T-helper 2 cell treated with Interferon-gamma antibody and Interleukin-4, amounts not matched to agents 5 μg/mL and 100 μg/mL, for 36 hours (primary cell): ENCODE measurements at regions not wholly inside any gene's neighbourhood (a gene's known extent, or its start where the extent isn't known, plus 50 kb on each side); places are given as distances from the start of the nearest gene placed in this dataset.
"Not testable (repeated sequence)": the region's sequence is repeated elsewhere in the genome, so short reads cannot be mapped to it uniquely, and the experiment has no call there.

Experiments used
- DNase-seq: peaks from one replicate; pipeline ENCODE4 v3.0.0; 2021; ENCODE audit warnings: low spot score
- H3K27ac Mint-ChIP-seq: one replicate; pipeline ENCODE4 v1.8.0; 2021; ENCODE audit warnings: mild to moderate bottlenecking, mixed read lengths
- H3K27me3 Mint-ChIP-seq: one replicate; pipeline ENCODE4 v1.8.0; 2021; ENCODE audit warnings: low read depth, mixed read lengths
- H3K36me3 Mint-ChIP-seq: one replicate; pipeline ENCODE4 v1.8.0; 2021; ENCODE audit warnings: low read depth, mixed read lengths
- H3K4me1 Mint-ChIP-seq: one replicate; pipeline ENCODE4 v1.8.0; 2021; ENCODE audit warnings: low read depth, mixed read lengths
- H3K4me3 Mint-ChIP-seq: one replicate; pipeline ENCODE4 v1.8.0; 2022; ENCODE audit warnings: mild to moderate bottlenecking, moderate library complexity, mixed read lengths
- H3K9me3 Mint-ChIP-seq: one replicate; pipeline ENCODE4 v1.8.0; 2021; ENCODE audit warnings: mixed read lengths

DNA sequence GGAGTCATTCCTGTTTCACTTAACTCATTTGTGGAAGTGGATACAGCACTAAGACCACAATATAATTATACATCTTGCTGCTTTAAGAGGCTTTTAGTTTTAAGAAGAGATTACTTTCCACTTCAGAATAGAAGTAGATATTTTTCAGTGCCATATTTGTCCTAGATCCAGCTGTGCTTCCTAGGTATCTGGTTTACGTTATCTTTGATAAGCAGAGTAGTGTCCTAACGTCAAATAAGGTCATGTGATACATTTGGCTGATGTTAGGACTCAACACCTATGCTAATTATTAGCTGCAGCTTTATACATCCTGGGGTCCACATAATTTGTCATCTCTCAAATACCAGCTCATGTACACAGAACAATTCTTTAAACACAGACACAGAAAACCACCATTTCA is 196.2 kb upstream of the SMIM30 start:
- H3K27me3 Mint-ChIP-seq: no peaks in the 10 kb centered on the region
- no peak for DNase-seq
- no peaks in the 10 kb centered on the region for H3K4me1 Mint-ChIP-seq
- H3K36me3 Mint-ChIP-seq: no peaks in the 10 kb centered on the region
- no peak overlapping the region for H3K27ac Mint-ChIP-seq
- H3K4me3 Mint-ChIP-seq: no peak overlapping the region
- no peaks in the 10 kb centered on the region for H3K9me3 Mint-ChIP-seq

DNA sequence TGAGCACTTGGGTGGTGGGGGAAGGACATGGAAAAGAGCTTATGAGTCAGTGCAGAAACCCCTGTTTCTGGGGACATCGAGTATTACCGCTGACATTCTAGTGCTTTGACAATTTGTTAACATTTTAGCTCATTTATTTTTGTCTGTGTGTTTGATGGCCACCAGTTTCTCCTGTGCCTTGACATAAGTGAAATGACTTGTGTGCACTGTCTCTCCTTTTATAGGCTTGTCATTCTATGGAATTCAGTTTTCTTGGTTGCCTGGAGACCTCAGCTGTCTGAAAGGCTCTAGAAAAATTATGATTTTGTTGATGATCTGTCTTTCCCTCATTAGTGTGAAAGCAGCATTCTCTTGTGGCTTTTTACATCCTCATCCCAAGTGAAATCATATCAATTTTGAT is 190.0 kb upstream of the SMIM30 start:
- Mint-ChIP-seq H3K4me1 (no peaks in the 10 kb centered on the region), H3K4me3 (no peak overlapping the region), H3K9me3 (no peaks in the 10 kb centered on the region), H3K27ac (no peak overlapping the region), H3K27me3 (no peaks in the 10 kb centered on the region), H3K36me3 (no peaks in the 10 kb centered on the region)
- DNase-seq: no peak

DNA sequence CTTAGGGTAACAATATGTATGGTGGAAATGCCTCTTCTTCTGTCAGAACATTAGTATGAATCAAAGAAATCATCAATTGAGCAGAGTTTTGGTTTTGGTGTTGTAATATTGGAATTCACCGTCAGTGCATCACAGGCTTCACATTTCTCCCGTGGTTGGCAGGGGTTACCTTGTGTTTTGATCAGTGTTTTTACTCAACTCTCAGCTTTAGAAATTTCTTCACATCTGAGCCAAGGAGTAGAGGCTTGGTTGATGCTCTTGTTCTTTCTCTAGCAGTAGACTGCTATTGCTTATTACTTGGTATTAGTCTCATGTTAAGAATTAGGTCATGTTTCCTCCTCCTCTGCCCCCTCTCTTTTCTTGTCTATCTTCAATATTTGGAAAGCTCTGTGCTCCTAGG is 188.8 kb upstream of the SMIM30 start:
- no peak for DNase-seq
- H3K27ac Mint-ChIP-seq: no peak overlapping the region
- no peaks in the 10 kb centered on the region for H3K36me3 Mint-ChIP-seq
- no peaks in the 10 kb centered on the region for H3K27me3 Mint-ChIP-seq
- no peak overlapping the region for H3K4me3 Mint-ChIP-seq
- H3K4me1 Mint-ChIP-seq: no peaks in the 10 kb centered on the region
- no peaks in the 10 kb centered on the region for H3K9me3 Mint-ChIP-seq

DNA sequence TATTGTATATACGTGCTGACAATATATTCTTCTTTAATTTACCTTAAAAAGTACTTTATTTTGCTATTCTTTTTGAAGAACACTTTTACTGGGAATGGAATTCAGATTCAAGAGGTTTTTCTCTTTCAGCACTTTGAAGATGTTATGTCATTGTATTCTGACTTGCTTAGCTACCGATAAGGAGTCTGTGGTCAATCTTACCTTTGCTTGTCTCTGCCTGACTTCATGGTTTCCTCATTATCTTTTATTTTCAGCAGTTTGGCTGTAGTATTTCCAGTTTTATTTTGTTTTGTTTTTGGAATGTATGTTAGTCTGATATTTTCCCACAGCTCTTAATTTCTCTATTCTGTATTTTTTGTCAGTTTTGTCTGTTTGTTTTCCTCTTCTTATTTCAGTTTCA is 187.9 kb upstream of the SMIM30 start:
- H3K36me3 Mint-ChIP-seq: no peaks in the 10 kb centered on the region
- H3K27me3 Mint-ChIP-seq: no peaks in the 10 kb centered on the region
- DNase-seq: no peak
- H3K27ac Mint-ChIP-seq: no peak overlapping the region
- no peaks in the 10 kb centered on the region for H3K9me3 Mint-ChIP-seq
- H3K4me3 Mint-ChIP-seq: no peak overlapping the region
- H3K4me1 Mint-ChIP-seq: no peaks in the 10 kb centered on the region

DNA sequence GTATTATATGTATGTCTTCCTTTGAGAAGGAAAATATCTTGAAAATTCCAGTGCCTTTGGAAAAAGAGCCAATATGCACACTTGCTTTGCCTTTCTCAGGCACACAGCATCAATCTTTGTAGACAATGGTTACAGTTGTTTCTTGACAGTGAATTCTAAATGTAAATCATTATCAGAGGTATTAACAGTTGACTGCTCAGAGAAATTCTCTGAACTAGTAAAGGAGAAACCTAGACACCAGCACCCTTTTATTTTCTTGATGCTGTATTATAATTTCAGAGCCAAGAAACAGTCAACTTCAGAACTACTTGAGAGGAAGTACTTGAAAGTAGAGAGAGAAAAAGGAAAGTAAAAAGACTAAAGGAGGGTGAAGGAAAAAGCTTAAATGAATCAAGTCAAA is 185.8 kb upstream of the SMIM30 start:
- Mint-ChIP-seq H3K27ac (no peak overlapping the region), H3K4me1 (no peaks in the 10 kb centered on the region), H3K4me3 (no peak overlapping the region), H3K9me3 (no peaks in the 10 kb centered on the region), H3K36me3 (no peaks in the 10 kb centered on the region), H3K27me3 (no peaks in the 10 kb centered on the region)
- no peak for DNase-seq

DNA sequence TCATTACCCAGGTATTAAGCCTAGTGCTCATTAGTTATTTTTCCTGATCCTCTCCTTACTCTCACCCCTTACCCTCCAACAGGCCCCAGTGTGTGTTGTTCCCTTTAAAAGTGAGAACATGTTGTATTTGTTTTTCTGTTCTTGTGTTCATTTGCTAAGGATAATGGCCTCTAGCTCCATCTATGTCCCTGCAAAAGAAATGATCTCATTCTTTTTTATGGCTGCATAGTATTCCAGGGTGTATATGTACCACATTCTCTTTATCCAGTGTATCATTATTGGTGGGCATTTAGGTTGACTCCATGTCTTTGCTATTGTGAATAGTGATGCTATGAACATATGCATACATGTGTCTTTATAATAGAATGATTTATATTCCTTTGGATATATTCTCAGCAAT is 185.0 kb upstream of the SMIM30 start:
- H3K36me3 Mint-ChIP-seq, H3K27me3 Mint-ChIP-seq, H3K4me3 Mint-ChIP-seq, DNase-seq, H3K27ac Mint-ChIP-seq, H3K4me1 Mint-ChIP-seq, H3K9me3 Mint-ChIP-seq: not testable (repeated sequence)

DNA sequence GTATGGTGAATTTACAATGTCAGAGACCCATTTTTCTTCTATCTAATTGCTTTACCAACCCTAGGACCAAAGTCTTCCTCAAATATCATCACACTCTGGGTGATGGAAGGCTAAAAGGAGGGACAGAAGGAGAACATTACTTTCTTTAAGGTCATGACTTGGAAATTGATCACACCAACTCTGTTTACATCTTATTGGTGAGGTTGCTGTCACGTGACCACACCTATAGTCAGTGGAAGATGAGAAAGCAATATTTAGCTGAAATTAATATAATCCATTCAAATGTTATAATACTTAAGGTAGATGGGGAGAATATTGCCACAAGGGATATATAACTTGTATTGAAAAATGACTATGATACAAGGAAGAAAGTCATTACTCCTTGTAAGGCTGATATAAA is 183.6 kb upstream of the SMIM30 start:
- Mint-ChIP-seq H3K9me3 (no peaks in the 10 kb centered on the region), H3K4me1 (no peaks in the 10 kb centered on the region), H3K36me3 (no peaks in the 10 kb centered on the region), H3K27me3 (no peaks in the 10 kb centered on the region), H3K27ac (no peak overlapping the region), H3K4me3 (no peak overlapping the region)
- DNase-seq: no peak

DNA sequence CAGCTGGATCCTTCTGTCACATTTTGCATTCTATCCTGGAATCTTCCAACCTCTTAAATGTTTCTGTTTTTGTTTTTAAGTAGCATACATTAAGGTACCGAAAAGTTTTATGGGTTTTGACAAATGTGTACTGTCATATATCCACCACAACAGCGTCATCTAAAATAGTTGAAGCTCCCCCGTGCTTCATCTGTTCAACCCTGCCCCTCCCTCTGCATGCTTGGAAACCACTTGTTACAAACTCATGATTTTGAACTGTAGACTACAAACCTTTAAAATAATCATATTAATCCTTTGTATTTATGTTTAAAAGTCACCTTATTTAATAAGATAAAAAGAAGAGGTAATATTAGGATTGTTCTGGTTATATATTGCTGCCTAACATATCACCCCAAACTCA is 182.8 kb upstream of the SMIM30 start:
- Mint-ChIP-seq H3K4me3 (no peak overlapping the region), H3K27me3 (no peaks in the 10 kb centered on the region), H3K4me1 (no peaks in the 10 kb centered on the region), H3K9me3 (no peaks in the 10 kb centered on the region), H3K36me3 (no peaks in the 10 kb centered on the region), H3K27ac (no peak overlapping the region)
- no peak for DNase-seq

DNA sequence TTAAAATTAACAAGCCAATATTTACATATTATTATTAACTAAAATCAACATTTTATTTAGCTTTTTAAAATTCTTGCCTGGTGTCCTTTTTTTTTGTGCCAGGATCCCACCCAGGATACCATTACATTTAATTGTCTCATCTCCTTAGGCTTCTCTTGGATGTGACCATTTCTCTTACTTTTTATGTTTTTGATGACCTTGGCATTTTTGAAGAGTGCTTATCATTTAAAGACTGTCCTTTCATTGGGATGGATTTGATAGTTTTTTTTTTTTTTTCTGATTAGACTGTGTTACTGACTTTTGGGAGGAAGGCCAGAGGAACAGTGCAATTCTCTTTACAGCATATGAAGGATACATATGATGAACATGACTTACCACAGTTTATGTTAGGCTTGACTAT is 181.4 kb upstream of the SMIM30 start:
- Mint-ChIP-seq H3K36me3 (no peaks in the 10 kb centered on the region), H3K27me3 (no peaks in the 10 kb centered on the region), H3K4me3 (no peak overlapping the region), H3K4me1 (no peaks in the 10 kb centered on the region), H3K9me3 (no peaks in the 10 kb centered on the region), H3K27ac (no peak overlapping the region)
- DNase-seq: no peak

DNA sequence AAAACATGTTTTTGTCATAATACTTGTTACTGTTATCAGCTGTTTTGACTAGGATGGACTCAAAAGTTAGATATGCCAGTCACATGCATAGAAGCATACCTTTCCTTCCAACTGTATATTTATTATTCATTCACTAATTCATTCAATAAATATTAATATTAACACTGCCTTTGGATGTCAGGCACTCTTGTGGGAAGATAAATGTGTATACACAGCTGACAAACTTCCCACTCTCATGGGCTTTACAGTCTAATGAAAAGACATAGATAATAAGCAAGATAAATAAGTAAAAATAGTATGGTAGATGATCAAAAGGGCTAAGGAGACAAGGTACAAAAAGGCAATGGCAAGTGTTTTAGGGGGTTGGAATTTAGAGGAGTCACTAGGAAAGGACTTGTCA is 180.1 kb upstream of the SMIM30 start:
- DNase-seq: no peak
- Mint-ChIP-seq H3K36me3 (no peaks in the 10 kb centered on the region), H3K4me1 (no peaks in the 10 kb centered on the region), H3K27ac (no peak overlapping the region), H3K27me3 (no peaks in the 10 kb centered on the region), H3K4me3 (no peak overlapping the region), H3K9me3 (no peaks in the 10 kb centered on the region)

DNA sequence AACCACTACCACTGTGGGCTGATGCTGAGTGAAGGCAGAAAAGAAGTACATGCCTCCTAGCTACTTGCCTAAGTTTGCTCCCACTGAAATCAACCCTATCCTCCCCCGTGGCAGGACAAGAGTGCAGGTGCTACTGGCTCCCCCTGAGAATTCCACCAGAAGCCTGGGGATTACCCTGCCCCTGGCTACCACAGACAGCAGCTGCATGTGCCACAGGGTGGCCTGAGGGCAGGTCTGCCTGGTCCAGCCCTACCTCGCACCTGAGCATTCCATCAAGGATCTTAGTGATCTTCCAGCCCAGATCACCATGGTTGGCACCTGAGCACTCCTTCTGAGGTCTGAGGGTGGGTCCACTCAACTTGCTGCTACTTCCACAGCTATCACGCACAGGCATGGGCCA is 176.4 kb upstream of the SMIM30 start:
- H3K27me3 Mint-ChIP-seq: no peaks in the 10 kb centered on the region
- H3K9me3 Mint-ChIP-seq: no peaks in the 10 kb centered on the region
- no peak overlapping the region for H3K4me3 Mint-ChIP-seq
- H3K4me1 Mint-ChIP-seq: no peaks in the 10 kb centered on the region
- no peaks in the 10 kb centered on the region for H3K36me3 Mint-ChIP-seq
- no peak overlapping the region for H3K27ac Mint-ChIP-seq
- DNase-seq: no peak

DNA sequence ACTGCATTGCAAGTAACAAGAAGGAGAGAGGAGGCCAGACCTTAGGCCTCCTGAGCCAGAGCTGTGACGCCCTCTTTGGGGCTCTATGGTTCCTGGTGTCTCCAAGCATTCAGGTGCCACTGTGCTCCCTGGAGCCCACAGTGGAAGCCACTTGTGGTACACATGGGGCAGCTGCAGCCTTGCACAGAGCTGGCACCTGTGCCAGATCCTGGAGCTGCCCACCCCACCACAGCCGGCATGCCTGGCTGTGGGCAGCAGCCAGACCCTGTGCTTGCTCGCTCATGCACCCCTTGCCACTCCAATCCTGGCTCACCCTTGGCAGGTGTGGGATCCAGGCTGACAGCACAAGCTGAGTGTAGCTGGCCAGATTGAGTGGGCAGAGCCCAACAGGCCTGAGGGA is 173.8 kb upstream of the SMIM30 start:
- H3K4me1 Mint-ChIP-seq: no peaks in the 10 kb centered on the region
- H3K9me3 Mint-ChIP-seq: no peaks in the 10 kb centered on the region
- H3K36me3 Mint-ChIP-seq: no peaks in the 10 kb centered on the region
- H3K4me3 Mint-ChIP-seq: no peak overlapping the region
- no peaks in the 10 kb centered on the region for H3K27me3 Mint-ChIP-seq
- H3K27ac Mint-ChIP-seq: no peak overlapping the region
- DNase-seq: no peak

DNA sequence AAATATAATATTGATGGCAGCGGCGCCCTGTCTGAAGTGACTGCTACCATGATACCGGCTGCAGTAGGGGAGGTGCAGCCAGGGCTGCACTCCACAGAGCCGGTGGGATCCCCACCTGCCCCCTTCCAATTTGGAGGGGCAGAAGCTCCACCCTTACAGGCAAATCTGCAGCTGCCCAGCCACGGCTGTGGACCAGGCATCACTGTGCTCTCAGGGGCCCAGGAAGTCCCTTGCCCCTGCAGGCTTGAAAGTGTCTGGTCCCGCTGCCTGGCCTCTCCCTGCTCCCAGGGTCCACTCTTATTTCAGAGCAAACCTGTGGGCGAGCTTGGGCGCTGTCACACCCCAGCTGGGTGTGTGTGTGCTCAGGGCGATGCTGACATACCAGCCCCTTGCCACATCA is 172.7 kb upstream of the SMIM30 start:
- no peaks in the 10 kb centered on the region for H3K4me1 Mint-ChIP-seq
- no peak for DNase-seq
- no peak overlapping the region for H3K4me3 Mint-ChIP-seq
- no peaks in the 10 kb centered on the region for H3K27me3 Mint-ChIP-seq
- no peak overlapping the region for H3K27ac Mint-ChIP-seq
- no peaks in the 10 kb centered on the region for H3K36me3 Mint-ChIP-seq
- H3K9me3 Mint-ChIP-seq: no peaks in the 10 kb centered on the region

DNA sequence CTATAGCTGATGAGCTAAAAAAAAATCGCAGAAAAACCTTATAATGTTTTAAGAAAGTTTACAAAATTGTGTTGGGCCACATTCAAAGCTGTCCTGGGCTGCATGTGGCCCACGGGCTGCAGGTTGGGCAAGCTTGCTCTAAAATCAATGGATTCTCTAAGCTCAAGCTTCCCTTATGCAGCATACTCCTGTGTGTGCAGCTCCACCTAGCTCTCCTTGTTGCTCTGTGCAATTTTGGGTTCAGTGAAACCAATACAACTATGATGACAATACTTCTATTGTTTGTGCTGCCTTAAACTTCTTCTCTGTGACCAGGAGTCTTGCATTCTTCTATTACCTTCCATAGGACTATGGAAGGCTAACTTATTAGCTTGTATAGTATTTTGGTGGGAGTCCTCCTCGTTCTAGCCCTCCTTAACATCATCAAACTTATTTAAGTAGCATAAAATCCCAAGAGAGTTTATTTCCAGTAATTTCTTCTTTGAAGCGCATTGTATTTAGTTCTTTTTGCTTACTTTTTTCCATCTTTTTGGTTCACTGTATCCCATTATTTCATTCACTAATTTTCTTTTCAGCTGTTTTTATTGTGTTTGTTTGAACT is 170.9 kb upstream of the SMIM30 start:
- no peaks in the 10 kb centered on the region for H3K4me1 Mint-ChIP-seq
- no peaks in the 10 kb centered on the region for H3K9me3 Mint-ChIP-seq
- H3K36me3 Mint-ChIP-seq: no peaks in the 10 kb centered on the region
- H3K27me3 Mint-ChIP-seq: peaks cover 3% of the 10 kb centered on the region
- no peak overlapping the region for H3K27ac Mint-ChIP-seq
- no peak for DNase-seq
- no peak overlapping the region for H3K4me3 Mint-ChIP-seq

DNA sequence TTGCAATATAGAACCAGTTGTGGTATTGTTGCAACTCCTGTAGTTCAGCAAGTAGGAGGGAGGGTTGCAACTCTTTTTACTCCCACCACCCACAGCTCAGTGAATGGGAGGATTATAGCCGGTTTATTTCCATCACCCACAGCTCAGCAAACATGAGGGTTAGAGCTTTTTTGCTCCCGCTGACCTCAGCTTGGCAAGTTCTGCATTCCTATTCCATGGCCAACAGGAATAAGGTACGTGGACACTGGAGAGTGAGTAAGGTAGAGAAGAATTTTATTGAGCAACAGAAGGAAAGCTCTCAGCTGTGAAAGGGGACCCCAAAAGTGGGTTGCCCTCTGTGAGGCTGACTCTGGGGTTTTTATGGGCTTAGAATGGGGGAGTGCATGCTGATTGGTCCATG is 167.1 kb upstream of the SMIM30 start:
- peaks cover 3% of the 10 kb centered on the region for H3K27me3 Mint-ChIP-seq
- no peak for DNase-seq
- H3K36me3 Mint-ChIP-seq: no peaks in the 10 kb centered on the region
- no peak overlapping the region for H3K27ac Mint-ChIP-seq
- H3K4me1 Mint-ChIP-seq: peaks cover 1% of the 10 kb centered on the region
- no peak overlapping the region for H3K4me3 Mint-ChIP-seq
- no peaks in the 10 kb centered on the region for H3K9me3 Mint-ChIP-seq
